A549 (cell line): ENCODE measurements at regions not wholly inside any gene's neighbourhood (a gene's known extent, or its start where the extent isn't known, plus 50 kb on each side); places are given as distances from the start of the nearest gene placed in this dataset.

Source experiments
- ATAC-seq, 2 experiments: fragments of 200-7000 bp in 1 of 2; fragments of >200 bp in 1 of 2; cut with Nextera tagmentation in 1 of 2; cut with Tn5 transposase in 1 of 2; 3 replicates each; pipeline versions ENCODE4 v1.8.0 to v1.9.1; 2018 to 2020; ENCODE audit warnings: mild to moderate bottlenecking in 1 of 2, moderate library complexity in 1 of 2
- CTCF ChIA-PET: fragments of 300-600 bp; sonication (Branson Sonifier 250); formaldehyde crosslinking; extraction: SDS; loops from one replicate; lab custom pipeline; 2021; ENCODE audit warnings: antibody characterized with exemption, inconsistent platforms; lab: Yijun Ruan, JAX
- POLR2A ChIA-PET: fragments of 350-600 bp; formaldehyde crosslinking; extraction: SDS; loops from one replicate; lab custom pipeline; 2021; ENCODE audit warnings: antibody characterized with exemption, inconsistent platforms; lab: Yijun Ruan, JAX
- DNase-seq, 2 experiments: peaks; one replicate each; pipeline versions ENCODE4 v3.0.0 to v3.0.0-alpha.2; 2011 to 2016; ENCODE audit warnings: low read depth in 1 of 2, low spot score in 1 of 2
- FAIRE-seq: peaks from 2 replicates; lab custom pipeline; 2011; peaks lifted over from hg19 to GRCh38; lab: Jason Lieb, UNC
- H3K27ac ChIP-seq, 2 experiments: fragments of >200 bp; sonication (Bioruptor Twin); formaldehyde crosslinking; 3 replicates each; pipeline ENCODE4 v1.5.1; 2016 to 2017
- H3K4me1 ChIP-seq: fragments of >200 bp; sonication (Bioruptor Twin); formaldehyde crosslinking; 3 replicates; pipeline ENCODE4 v1.6.1; 2016
- H3K4me2 ChIP-seq: fragments of >200 bp; sonication (Bioruptor Twin); formaldehyde crosslinking; 3 replicates; pipeline ENCODE4 v1.6.1; 2016
- H3K4me3 ChIP-seq: fragments of >200 bp; sonication (Bioruptor Twin); formaldehyde crosslinking; 3 replicates; pipeline ENCODE4 v1.5.1; 2016
- H3K9me3 ChIP-seq: fragments of >200 bp; sonication (Bioruptor Twin); formaldehyde crosslinking; 3 replicates; pipeline ENCODE4 v1.6.1; 2016
- CEBPB ChIP-seq, 2 experiments: fragments of >200 bp in 1 of 2; sonication (Bioruptor Twin) in 1 of 2; formaldehyde crosslinking in 1 of 2; IDR thresholded peaks; 2 replicates each; pipeline ENCODE4 v1.6.1; 2012 to 2016
- EHMT2 ChIP-seq: fragments of 200-600 bp; sonication (generic); IDR thresholded peaks from 2 replicates; pipeline ENCODE4 v1.6.1; 2016; ENCODE audit warnings: antibody characterized with exemption, low read depth, mild to moderate bottlenecking, moderate library complexity
- FOSB ChIP-seq: fragments of 250-450 bp; sonication (Bioruptor Pico); IDR thresholded peaks from 2 replicates; pipeline ENCODE4 v1.5.0; 2020; ENCODE audit warnings: mild to moderate bottlenecking, moderate library complexity
- FOSL2 ChIP-seq, 2 experiments: fragments of 450-650 bp in 1 of 2; fragments of >200 bp in 1 of 2; sonication (Bioruptor Twin) in 1 of 2; formaldehyde crosslinking; IDR thresholded peaks; 2 replicates each; pipeline versions ENCODE4 v1.5.0 to v1.6.1; 2016 to 2020; ENCODE audit warnings: mild to moderate bottlenecking in 1 of 2, moderate library complexity in 1 of 2
- GATA3 ChIP-seq: IDR thresholded peaks from 2 replicates; pipeline ENCODE4 v1.6.1; 2012; ENCODE audit warnings: borderline replicate concordance
- HDAC2 ChIP-seq: fragments of 200-600 bp; sonication (generic); IDR thresholded peaks from 2 replicates; pipeline ENCODE4 v1.6.1; 2016
- JUN ChIP-seq, 2 experiments: fragments of >200 bp; sonication (Bioruptor Twin); formaldehyde crosslinking; IDR thresholded peaks; 2 replicates in 1 of 2; 3 replicates in 1 of 2; pipeline ENCODE4 v1.6.1; 2016 to 2017
- KDM5A ChIP-seq: fragments of 200-600 bp; sonication (generic); IDR thresholded peaks from 2 replicates; pipeline ENCODE4 v1.6.1; 2016; ENCODE audit warnings: antibody characterized with exemption, mild to moderate bottlenecking
- MAFK ChIP-seq: fragments of 450-650 bp; IDR thresholded peaks from 2 replicates; pipeline ENCODE4 v1.6.1; 2014; ENCODE audit not compliant: partially characterized antibody
- MAZ ChIP-seq: fragments of 150-350 bp; IDR thresholded peaks from 2 replicates; pipeline ENCODE4 v1.6.1; 2014; ENCODE audit warnings: antibody characterized with exemption, low read depth, low read length, borderline replicate concordance
- NPAS2 ChIP-seq: fragments of 250-450 bp; sonication (Bioruptor Pico); IDR thresholded peaks from 2 replicates; pipeline ENCODE4 v1.8.0; 2022; ENCODE audit warnings: mild to moderate bottlenecking, moderate library complexity, borderline replicate concordance
- NR3C1 ChIP-seq: fragments of >200 bp; sonication (Bioruptor Twin); formaldehyde crosslinking; IDR thresholded peaks from 3 replicates; pipeline ENCODE4 v1.6.1; 2017
- PHF8 ChIP-seq: fragments of 200-600 bp; sonication (generic); IDR thresholded peaks from 2 replicates; pipeline ENCODE4 v1.6.1; 2016; ENCODE audit warnings: low read depth, mild to moderate bottlenecking, antibody characterized with exemption, moderate library complexity, borderline replicate concordance
- POLR2A ChIP-seq: IDR thresholded peaks from 2 replicates; pipeline ENCODE4 v1.6.1; 2012; ENCODE audit warnings: mild to moderate bottlenecking, low read length
- RAD21 ChIP-seq, 2 experiments: fragments of >200 bp in 1 of 2; sonication (Bioruptor Twin) in 1 of 2; formaldehyde crosslinking in 1 of 2; IDR thresholded peaks in 1 of 2; conservative IDR thresholded peaks in 1 of 2; 2 replicates in 1 of 2; 3 replicates in 1 of 2; pipeline ENCODE4 v1.6.1; 2012 to 2018; ENCODE audit warnings: inconsistent platforms in 1 of 2
- RCOR1 ChIP-seq: fragments of 150-350 bp; IDR thresholded peaks from 2 replicates; pipeline ENCODE4 v1.6.1; 2014; ENCODE audit warnings: antibody characterized with exemption, low read length, low read depth
- RFX5 ChIP-seq: fragments of 450-650 bp; IDR thresholded peaks from 2 replicates; pipeline ENCODE4 v1.7.1; 2014; ENCODE audit warnings: antibody characterized with exemption, mild to moderate bottlenecking, moderate library complexity
- RNF2 ChIP-seq: fragments of 200-600 bp; sonication (generic); IDR thresholded peaks from 2 replicates; pipeline ENCODE4 v1.6.1; 2016; ENCODE audit warnings: low read depth, mild to moderate bottlenecking, antibody characterized with exemption, moderate library complexity, borderline replicate concordance
- SMC3 ChIP-seq: fragments of >200 bp; sonication (Bioruptor Twin); formaldehyde crosslinking; IDR thresholded peaks from 3 replicates; pipeline ENCODE4 v1.6.1; 2018; ENCODE audit warnings: inconsistent platforms
- TFCP2L1 ChIP-seq: fragments of 250-450 bp; sonication (Bioruptor Pico); IDR thresholded peaks from 2 replicates; pipeline ENCODE4 v1.5.0; 2021; ENCODE audit warnings: mild to moderate bottlenecking
- TP53 ChIP-seq: fragments of 250-450 bp; sonication (Bioruptor Pico); IDR thresholded peaks from 2 replicates; pipeline ENCODE4 v1.5.0; 2021; ENCODE audit warnings: mild to moderate bottlenecking, moderate library complexity
- ZC3H11A ChIP-seq: fragments of 450-650 bp; IDR thresholded peaks from 2 replicates; pipeline ENCODE4 v1.6.1; 2014; ENCODE audit warnings: antibody characterized with exemption, mild to moderate bottlenecking
- ZSCAN20 ChIP-seq: fragments of 250-450 bp; sonication (Bioruptor Pico); IDR thresholded peaks from 2 replicates; pipeline ENCODE4 v1.8.0; 2022; ENCODE audit warnings: mild to moderate bottlenecking, moderate library complexity
- WGBS: methylation state at CpG from one replicate; pipeline ENCODE4 v1.1.6; 2017; ENCODE audit errors: missing lambda C conversion rate; 5-methylcytosine and 5-hydroxymethylcytosine counted together
- TF ChIP-seq, protein P1 (sequence below): fragments of >200 bp; sonication (Bioruptor Twin); formaldehyde crosslinking; IDR thresholded peaks from 3 replicates; pipeline ENCODE4 v1.5.1; 2016
- TF ChIP-seq, protein P2 (sequence below): fragments of >200 bp; sonication (Bioruptor Twin); formaldehyde crosslinking; IDR thresholded peaks from 2 replicates; pipeline ENCODE4 v1.6.1; 2016
- TF ChIP-seq, protein P3 (sequence below): fragments of 150-350 bp; IDR thresholded peaks from 2 replicates; pipeline ENCODE4 v1.6.1; 2014; ENCODE audit warnings: low read depth, mild to moderate bottlenecking, low read length
- TF ChIP-seq, protein P4 (sequence below): IDR thresholded peaks from 2 replicates; pipeline ENCODE4 v1.6.1; 2012; ENCODE audit warnings: low read depth, borderline replicate concordance

DNA sequence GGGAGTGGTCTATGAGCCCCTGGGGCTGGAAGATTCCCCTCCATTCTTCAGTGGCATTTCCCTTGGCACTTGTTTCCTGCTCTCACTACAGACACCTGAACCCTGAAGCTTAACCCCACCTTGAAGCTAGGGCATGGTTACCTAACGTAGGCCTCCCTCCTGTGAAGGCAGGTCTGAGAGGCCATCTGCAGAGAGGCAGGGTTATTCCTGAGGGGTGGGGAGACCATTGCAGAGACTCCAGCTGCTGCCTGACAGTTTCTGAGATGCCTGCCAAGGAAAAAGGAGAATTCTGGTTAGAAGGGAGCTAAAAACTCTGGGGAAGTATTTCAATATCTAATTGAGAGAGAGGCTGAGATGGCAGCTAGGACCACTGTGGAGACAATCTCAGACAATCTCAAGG lies 119.3 kb upstream of the NDUFV2 start:
- CTCF ChIA-PET: interaction anchor here (0.6 to 5.8 kb wide), 51 partner anchors 12 to 505 kb away, joined by 3 to 70 read pairs (median 4); no protein-coding TSS in a partner anchor
- POLR2A ChIA-PET: no interaction called here
- peak overlapping the region; percentile 56 to 89 for H3K27ac ChIP-seq
- DNase-seq (no peak), FAIRE-seq (no peak), ATAC-seq (peak in 1 of 2 experiments; percentile 15; a peak in 2 of 6 replicates)
- H3K4me3 ChIP-seq: no peak overlapping the region
- peaks cover 45% of the 10 kb centered on the region for H3K4me1 ChIP-seq
- H3K4me2 ChIP-seq: no peak overlapping the region
- WGBS: 50% methylated on average over 1 of the region's 1 CpG
- no peak for TF ChIP-seq HDAC2
- TF ChIP-seq SMC3: no peak
- TF ChIP-seq KDM5A: no peak
- TF ChIP-seq CEBPB (IDR thresholded peaks at IDR 0.05): no peak
- TF ChIP-seq, protein P1, sequence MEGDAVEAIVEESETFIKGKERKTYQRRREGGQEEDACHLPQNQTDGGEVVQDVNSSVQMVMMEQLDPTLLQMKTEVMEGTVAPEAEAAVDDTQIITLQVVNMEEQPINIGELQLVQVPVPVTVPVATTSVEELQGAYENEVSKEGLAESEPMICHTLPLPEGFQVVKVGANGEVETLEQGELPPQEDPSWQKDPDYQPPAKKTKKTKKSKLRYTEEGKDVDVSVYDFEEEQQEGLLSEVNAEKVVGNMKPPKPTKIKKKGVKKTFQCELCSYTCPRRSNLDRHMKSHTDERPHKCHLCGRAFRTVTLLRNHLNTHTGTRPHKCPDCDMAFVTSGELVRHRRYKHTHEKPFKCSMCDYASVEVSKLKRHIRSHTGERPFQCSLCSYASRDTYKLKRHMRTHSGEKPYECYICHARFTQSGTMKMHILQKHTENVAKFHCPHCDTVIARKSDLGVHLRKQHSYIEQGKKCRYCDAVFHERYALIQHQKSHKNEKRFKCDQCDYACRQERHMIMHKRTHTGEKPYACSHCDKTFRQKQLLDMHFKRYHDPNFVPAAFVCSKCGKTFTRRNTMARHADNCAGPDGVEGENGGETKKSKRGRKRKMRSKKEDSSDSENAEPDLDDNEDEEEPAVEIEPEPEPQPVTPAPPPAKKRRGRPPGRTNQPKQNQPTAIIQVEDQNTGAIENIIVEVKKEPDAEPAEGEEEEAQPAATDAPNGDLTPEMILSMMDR: no peak
- TF ChIP-seq MAFK: no peak
- TF ChIP-seq PHF8: no peak
- no peak for TF ChIP-seq ZC3H11A
- TF ChIP-seq, protein P2, sequence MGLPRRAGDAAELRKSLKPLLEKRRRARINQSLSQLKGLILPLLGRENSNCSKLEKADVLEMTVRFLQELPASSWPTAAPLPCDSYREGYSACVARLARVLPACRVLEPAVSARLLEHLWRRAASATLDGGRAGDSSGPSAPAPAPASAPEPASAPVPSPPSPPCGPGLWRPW: no peak
- TF ChIP-seq NPAS2 (CRISPR knock-in tag): no peak
- TF ChIP-seq TFCP2L1 (CRISPR knock-in tag): no peak
- no peak for TF ChIP-seq RCOR1
- no peaks in the 10 kb centered on the region for H3K9me3 ChIP-seq

DNA sequence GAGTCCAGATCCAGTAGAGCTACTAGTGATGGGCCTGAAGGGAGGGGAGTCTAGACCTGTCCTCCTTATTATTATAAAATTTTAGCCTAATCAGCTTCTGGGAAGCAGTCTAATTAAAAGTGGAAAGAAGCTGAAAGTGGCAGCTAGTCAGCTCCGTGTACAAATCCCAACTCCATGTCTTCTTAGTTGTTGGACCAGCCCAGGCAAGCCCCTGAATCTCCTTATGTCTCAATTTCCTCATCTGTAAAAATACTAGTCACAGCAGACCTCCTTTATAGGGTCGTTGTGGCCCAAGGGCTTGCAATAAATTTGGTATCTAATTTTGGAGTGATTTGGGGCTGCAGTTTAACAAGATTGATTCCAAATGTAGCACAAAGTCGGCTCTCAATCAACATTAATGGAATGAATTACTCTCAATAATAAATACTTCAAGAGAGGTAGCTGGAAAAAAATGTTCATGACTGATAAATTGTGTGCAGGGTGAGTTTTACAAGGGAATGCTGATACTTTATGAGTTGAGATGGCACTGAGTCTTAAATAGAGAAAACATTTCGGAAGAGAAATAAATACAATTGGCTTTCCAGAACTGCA lies 118.3 kb upstream of the NDUFV2 start:
- peak overlapping the region in 1 of 2 experiments; percentile 89; a peak in 4 of 6 replicates for H3K27ac ChIP-seq
- DNase-seq: no peak
- WGBS: 90% methylated on average over 4 of the region's 4 CpGs
- no peak overlapping the region for H3K4me3 ChIP-seq
- ChIA-PET POLR2A (no interaction called here), CTCF (interaction anchor here (1.0 to 5.8 kb wide), 8 partner anchors 11 to 330 kb away, joined by 3 to 70 read pairs (median 7); no protein-coding TSS in a partner anchor)
- no peak for ATAC-seq
- H3K9me3 ChIP-seq: no peaks in the 10 kb centered on the region
- no peak for FAIRE-seq
- TF ChIP-seq TP53 (CRISPR knock-in tag): no peak
- TF ChIP-seq, protein P3, sequence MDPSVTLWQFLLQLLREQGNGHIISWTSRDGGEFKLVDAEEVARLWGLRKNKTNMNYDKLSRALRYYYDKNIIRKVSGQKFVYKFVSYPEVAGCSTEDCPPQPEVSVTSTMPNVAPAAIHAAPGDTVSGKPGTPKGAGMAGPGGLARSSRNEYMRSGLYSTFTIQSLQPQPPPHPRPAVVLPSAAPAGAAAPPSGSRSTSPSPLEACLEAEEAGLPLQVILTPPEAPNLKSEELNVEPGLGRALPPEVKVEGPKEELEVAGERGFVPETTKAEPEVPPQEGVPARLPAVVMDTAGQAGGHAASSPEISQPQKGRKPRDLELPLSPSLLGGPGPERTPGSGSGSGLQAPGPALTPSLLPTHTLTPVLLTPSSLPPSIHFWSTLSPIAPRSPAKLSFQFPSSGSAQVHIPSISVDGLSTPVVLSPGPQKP: no peak
- TF ChIP-seq MAZ: no peak
- TF ChIP-seq EHMT2: no peak
- no peak for TF ChIP-seq ZSCAN20 (CRISPR knock-in tag)
- no peak for TF ChIP-seq POLR2A
- no peak for TF ChIP-seq GATA3
- no peak for TF ChIP-seq RFX5
- no peak for TF ChIP-seq CEBPB (IDR thresholded peaks at IDR 0.05)
- TF ChIP-seq SMC3: no peak
- TF ChIP-seq FOSL2 (IDR thresholded peaks at IDR 0.05): no peak
- no peak for TF ChIP-seq FOSL2 (CRISPR knock-in tag; IDR thresholded peaks at IDR 0.05)
- TF ChIP-seq, protein P4, sequence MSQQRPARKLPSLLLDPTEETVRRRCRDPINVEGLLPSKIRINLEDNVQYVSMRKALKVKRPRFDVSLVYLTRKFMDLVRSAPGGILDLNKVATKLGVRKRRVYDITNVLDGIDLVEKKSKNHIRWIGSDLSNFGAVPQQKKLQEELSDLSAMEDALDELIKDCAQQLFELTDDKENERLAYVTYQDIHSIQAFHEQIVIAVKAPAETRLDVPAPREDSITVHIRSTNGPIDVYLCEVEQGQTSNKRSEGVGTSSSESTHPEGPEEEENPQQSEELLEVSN: no peak
- no peak for TF ChIP-seq FOSB (CRISPR knock-in tag)
- no peak for TF ChIP-seq NR3C1
- no peak for TF ChIP-seq PHF8
- no peak for TF ChIP-seq RAD21 (conservative IDR thresholded peaks at IDR 0.05 in 1 of 2, IDR thresholded peaks at IDR 0.05 in 1 of 2)
- TF ChIP-seq RNF2: no peak
- no peak for TF ChIP-seq JUN (IDR thresholded peaks at IDR 0.05)
- H3K4me2 ChIP-seq: no peak overlapping the region
- H3K4me1 ChIP-seq: peaks cover 38% of the 10 kb centered on the region
